HG03135 (cell line): ENCODE measurements at regions not wholly inside any gene's neighbourhood (a gene's known extent, or its start where the extent isn't known, plus 50 kb on each side); places are given as distances from the start of the nearest gene placed in this dataset.
"Not testable (repeated sequence)": the region's sequence is repeated elsewhere in the genome, so short reads cannot be mapped to it uniquely, and the experiment has no call there.

Source experiments
- ATAC-seq: cut with Tn5 transposase; IDR thresholded peaks from one replicate; pipeline ENCODE4 v1.9.1; 2021; ENCODE audit warnings: mild to moderate bottlenecking, moderate library complexity; ENCODE audit not compliant: unreplicated experiment

DNA sequence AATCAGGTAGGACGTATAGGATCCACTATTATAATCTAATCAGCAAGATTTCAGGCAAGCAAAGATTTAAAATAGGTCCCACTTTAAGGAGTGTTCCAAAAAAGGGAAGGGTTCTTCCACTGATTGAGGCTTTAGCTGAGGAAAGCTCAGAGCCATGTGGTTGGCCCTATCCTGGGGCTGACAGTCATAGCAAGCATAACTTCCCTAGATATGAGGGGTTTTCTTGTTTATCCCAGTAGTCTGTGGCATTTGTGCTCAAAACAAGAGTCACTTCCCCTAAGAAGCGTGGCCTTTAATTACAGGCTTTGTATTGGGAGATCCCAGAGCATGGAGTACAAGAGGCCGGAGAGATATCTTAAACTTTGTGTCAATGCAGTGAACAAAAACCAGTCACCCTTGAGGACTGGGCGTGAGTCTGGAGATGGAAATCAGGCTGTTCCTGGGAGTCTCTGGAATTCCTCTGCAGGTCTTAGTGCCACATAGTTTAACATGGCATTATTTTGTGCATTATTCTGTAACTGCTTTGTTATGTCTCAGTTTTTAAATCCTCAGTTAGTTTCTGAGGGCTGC, 136.9 kb upstream of the FBXO11 start:
- ATAC-seq, result no peak

DNA sequence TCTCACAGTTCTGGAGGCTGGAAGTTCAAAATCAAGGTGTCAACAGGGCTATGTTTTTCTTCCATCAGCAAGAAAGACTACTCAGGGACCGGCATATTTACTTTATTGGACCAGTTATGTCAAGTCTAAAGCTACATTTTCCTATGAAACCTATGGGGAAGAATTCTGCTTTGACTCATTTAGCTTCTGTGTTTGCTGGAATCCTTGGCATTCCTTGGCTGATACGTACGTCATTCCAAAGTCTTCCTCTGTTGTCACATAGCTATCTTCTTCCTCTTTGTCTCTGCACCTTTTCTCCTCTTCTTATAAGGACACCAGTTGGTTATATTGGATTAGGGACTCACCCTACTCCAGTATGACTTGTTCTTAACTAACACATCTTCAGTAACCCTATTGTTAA, 137.4 kb upstream of the FBXO11 start:
- no peak for ATAC-seq

DNA sequence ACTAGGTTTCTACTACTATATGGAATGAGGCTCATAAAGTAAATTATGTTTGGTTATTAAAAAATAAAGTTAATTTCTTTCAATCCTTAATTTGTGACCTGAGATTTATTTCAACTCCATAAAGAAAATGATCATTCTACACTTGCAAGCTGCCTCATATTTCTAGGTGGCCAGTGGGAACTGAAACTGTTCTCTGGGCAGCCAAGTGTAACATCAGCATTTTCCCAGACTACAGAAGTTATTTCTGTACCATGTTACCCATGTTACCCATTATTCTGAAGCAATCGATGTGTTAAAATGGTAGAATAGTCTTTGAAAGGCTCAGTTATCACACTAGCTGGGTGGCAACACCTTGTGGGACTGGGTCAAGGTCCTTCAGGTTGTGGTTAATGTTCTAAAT, 139.3 kb upstream of the FBXO11 start:
- no peak for ATAC-seq

DNA sequence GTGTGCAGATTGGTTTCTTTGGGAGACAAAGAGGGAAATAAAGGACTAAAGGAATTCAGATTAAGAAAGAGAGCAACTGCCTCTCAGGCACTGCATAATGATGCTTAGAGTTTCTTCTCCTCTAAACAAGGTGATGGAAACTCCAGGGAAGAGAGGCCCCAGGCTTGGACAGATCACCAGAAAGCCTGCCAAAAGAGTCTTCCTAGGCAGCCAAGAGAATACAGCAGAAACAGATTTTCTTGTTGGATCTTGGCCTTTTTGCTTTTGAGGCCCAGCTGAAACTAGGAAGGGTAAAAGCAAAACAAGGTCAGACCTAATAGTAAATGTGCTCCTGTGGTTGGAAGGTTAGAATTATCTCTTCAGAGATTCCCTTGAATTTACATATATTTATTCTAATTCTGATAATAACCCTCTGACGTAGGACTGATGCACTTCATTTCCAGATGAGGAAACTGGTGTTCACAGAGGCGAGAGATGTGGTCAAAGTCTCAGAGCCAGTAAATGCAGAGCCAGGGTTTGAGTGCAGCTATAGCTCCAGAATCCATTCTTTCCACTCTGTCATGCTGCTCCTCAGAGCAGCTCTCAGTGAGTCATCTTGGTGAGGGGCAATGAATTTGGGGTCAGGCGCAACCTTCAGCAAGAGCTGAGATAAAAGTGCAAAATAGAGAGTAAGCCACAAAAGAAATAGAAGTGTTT, 142.3 kb upstream of the FBXO11 start:
- ATAC-seq, result no peak

DNA sequence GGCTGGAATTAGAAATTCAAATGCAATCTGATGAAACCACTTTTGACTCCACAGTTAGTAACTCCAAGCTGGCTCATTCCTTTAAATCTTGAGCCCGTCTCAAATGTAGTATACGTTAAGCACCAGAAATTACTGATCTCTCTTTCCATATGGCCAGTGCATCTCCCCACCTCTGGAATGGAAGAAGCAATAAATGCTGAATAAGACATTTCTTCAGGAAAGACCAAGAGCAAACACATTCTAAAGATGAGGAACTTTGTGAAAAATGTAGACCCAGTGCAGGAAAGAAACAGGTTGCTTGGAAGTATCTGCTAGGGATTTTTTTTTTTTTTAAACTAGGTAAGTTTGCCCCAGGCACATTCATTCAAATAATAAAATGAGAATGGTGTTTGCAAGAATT, 143.1 kb upstream of the FBXO11 start:
- no peak for ATAC-seq

DNA sequence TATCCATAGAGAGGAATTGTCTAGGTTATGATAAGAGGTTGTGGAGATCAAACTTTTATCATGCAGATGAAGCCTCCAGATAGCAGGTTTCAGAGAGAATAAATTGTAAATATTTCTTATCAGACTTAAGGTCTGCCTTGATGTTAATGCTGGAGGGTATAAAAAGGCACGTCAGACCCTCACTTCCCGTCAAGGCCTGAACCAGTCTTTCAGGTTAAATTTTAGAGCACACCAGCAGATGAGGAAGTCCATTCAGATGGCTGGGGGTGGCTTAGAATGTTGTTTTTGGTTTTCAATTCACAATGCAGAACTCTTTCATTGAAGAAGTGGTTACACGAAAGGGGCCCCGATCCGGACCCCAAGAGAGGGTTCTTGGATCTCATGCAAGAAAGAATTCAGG, 144.4 kb upstream of the FBXO11 start:
- ATAC-seq, result no peak

DNA sequence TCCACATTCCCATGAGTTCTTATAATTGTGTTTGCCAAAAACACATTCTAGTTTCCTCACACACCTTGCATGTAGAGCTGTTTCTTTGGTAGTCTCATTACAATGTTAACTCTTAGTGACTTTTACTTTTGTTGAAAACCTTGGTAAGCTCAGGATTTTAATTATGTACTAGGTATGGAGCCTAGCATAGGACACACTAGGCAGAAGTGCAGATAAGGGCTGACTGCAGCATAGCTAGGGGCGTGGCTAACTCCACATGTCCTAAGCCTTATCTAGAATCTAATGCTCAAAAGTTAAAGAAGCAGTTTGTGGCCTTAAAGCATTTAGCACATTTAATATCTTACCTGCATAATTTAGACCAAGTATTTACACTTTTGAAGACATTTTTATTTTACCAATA, 153.7 kb upstream of the FBXO11 start:
- ATAC-seq, result no peak

DNA sequence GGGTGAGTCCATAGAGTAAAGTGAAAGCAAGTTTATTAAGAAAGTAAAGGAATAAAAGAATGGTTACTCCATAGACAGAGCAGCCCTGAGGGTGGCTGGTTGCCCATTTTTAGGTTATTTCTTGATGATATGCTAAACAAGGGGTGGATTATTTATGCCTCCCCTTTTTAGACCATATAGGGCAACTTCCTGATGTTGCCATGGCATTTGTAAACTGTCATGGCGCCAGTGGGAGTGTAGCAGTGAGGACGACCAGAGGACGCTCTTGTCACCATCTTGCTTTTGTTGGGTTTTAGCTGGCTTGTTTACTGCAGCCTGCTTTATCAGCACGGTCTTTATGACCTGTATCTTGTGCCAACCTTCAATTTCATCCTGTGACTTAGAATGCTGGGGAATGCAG, 155.4 kb upstream of the FBXO11 start:
- not testable (repeated sequence) for ATAC-seq

DNA sequence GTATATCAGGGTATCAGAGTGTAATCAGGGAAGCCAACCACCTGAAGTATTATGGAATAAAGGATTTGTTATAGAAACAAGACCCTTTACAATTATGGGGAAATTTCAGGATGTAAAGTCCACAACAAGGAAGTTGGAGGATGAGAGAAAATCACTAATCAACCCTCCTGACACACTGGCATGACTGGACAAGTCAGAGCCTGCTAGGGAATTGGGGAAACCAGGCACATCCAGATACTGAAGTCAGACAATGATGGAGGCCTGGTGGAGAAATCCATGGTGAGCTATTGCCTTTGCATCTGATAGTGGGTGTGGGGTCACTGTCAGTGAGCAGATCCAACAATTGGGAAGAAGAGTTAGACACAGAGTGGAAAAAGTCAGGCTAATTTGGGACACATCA, 158.8 kb upstream of the FBXO11 start:
- no peak for ATAC-seq

DNA sequence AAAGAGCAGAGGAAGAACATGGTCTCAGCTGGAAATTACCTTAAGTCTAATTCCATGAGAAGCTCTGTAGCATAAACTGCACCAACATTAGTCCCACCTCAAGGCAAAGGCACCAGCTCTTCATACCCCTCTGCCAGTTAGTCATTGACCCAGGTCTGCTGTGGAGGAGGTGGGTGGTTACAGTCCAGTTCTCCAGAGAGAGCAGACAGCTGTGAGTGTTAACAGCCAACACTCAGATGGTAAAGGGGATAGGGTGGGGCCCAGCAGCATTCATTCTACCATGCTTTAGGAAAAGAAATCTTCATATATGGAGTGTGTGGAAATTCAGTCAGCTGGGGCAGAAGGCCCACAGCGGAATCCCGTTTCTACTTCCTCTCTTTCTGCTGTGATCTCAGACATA, 159.7 kb upstream of the FBXO11 start:
- no peak for ATAC-seq

DNA sequence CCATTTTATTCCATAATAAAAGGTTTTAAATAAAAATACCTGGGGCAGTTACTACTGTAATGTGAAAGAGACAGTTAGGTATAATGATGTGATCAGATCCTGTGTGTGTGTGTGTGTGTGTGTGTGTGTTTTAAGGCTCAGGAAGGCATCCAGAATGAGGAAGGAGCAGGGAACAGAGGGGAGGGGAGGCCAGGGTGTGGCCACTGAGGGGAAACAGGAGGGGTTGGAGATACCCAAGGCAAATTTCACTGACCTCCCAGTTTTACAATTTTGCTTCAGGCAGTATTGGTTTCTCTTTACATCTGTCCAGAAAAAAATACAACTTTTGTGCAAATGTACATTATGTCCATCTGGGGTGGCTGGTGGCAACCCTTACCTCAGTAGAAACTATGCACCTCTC, 163.5 kb upstream of the FBXO11 start:
- ATAC-seq, result no peak

DNA sequence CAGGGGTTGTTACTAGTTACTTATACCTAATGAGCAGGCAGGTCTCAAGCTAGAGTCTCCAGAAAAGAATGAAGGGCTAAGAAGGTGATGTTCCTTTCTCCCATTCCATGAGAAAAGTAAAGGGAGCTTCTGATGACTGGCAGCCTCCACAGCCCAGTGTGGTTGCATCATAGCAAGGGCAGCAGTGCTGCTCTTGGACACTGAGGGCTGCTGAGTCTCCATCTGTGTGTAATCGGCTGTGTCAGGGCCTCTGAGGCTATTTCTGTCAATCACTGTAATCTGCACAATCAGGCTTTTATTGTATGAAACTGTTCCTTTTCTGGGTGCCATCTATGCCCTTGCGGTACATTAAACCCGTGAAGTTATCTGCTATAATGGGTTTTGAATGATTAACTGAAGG, 164.1 kb upstream of the FBXO11 start:
- no peak for ATAC-seq

DNA sequence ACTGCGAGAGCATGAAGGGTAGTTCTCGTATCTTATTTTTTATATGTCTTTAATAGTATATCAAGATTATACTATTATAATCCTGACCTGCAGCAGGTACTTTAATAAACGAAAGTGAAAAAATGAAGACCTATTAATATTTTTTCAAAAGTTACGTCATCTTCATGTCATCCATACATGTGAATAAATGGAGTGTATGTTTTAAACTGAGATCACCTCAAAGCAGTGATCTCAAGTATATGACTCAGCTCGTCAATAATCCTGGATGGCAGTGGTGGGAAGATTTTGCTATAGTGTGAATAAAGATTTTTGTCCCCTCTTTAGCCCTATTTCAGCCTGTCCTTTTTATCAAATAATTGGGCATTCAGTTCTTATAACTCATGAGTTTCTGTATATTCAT, 166.3 kb upstream of the FBXO11 start:
- no peak for ATAC-seq

DNA sequence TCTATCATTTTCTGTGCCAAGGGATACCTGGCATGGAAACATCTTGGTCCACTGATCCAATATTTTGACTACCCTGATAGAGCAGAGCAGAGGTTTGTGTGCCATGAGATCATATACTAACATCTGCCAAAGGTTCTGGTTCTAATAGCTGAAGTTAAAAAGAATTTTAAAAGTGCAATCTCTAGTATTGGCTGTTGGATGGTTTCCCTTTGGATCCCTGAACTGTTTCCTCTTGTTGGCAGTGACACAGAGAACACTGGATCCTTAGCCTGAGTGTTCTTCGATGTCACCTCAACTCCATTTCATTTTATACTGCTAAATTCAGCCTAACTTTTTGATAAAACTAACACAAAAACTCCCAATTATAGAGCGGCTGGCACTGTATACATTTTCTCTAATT, 169.3 kb upstream of the FBXO11 start:
- no peak for ATAC-seq

DNA sequence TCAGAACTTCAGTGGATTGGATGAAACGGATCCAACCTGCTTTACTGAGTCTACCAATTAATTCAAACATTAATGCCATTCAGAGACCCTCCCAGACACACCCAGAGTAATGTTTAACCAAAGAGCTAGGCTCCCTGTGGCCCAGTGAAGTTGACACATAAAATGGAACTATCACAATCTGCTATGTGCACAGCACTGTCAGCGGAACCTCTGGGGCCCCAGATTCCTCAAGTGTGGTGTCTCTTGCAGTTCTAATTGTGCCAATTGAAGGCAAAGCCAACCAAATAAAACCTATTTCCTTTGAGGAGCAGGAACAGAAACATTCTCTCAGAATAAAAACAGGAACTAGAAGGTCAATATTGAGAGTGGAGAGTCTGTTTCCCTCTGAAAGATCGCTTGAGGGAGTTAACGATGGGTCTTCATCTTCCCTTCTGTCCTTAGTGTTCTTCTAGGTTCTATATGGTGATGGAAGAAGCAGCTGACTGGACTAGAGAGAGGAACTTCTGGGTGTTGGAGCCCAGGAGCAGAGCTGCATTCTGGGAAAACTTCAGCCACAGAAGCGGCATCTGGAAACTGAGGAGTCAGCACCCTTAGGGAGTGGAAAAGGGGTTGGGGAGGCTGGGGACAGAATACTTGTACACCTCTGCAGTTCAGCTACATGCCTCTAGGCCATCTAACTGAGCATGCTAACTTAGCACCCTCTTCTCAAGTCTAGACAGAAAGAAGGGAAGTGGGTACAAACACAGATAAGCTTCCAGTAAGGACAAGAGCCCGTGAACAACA, 174.4 kb upstream of the FBXO11 start:
- ATAC-seq, result no peak

DNA sequence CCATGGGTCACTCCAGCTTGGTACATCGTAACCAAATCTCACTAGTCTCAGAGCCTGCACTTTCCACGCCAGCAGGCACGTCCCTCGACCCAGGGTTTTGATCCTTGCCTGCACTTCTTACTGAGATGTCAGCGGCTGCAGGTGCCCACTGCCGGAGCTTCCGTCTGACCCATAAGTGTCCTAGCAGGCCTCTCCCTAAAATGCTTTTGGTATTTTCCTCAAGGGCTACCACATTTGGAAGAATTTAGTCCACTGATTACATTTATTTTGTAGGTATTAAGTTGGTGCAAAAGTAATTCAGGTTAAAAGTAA, 175.0 kb upstream of the FBXO11 start:
- no peak for ATAC-seq

DNA sequence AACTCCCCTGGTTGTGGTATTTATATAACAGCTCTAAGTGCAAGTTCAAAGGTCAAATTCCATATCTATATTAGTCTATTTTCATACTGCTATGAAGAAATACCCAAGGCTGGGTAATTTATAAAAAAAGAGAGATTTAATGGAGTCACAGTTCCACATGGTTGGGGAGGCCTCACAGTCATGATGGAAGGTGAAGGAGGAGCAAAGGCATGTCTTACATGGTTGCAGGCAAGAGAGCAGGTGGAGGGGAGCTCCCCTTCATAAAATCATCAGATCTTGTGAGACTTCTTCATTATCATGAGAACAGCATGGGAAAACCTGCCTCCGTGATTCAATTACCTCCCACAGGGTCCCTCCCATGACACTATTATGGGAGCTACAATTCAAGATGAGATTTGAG, 179.6 kb upstream of the FBXO11 start:
- no peak for ATAC-seq

DNA sequence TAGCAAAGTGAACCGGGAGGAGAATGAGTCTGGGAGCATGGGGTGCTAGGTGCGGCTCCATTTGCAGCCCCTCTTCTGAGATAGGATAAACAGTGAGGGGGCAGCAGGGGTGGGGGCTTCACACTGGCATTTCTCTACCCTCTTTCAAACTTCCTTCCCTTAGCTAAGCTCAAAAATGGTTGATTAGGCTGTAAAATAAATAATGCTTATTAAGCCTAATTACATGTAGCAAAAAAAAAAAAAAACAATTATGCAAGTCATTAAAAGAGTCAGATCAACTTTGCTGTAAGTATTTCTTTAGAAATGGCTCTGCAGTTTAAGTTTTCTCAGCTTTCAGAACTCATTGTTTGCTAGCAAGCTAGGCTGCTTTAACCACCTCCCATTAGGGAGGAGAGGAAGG, 182.7 kb upstream of the FBXO11 start:
- ATAC-seq, result no peak

DNA sequence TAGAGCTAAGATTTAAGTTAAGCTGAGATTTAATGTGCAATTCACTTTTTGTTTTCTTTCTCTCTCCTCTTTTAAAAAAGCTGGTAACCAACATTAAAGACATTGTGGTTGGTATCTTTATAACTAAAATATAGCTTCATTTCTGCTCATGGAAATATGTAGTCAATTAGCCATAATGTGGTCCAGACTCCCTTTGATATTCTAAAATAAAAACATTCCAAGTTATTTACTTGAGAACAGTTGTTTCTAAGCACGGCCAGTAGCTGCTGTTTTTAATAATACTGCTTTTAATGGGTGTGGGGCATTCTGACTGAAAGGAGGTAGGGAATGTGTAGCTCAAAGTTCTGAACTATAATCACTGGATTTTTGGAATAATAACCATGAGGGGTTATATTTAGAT, 183.3 kb upstream of the FBXO11 start:
- ATAC-seq, result no peak

DNA sequence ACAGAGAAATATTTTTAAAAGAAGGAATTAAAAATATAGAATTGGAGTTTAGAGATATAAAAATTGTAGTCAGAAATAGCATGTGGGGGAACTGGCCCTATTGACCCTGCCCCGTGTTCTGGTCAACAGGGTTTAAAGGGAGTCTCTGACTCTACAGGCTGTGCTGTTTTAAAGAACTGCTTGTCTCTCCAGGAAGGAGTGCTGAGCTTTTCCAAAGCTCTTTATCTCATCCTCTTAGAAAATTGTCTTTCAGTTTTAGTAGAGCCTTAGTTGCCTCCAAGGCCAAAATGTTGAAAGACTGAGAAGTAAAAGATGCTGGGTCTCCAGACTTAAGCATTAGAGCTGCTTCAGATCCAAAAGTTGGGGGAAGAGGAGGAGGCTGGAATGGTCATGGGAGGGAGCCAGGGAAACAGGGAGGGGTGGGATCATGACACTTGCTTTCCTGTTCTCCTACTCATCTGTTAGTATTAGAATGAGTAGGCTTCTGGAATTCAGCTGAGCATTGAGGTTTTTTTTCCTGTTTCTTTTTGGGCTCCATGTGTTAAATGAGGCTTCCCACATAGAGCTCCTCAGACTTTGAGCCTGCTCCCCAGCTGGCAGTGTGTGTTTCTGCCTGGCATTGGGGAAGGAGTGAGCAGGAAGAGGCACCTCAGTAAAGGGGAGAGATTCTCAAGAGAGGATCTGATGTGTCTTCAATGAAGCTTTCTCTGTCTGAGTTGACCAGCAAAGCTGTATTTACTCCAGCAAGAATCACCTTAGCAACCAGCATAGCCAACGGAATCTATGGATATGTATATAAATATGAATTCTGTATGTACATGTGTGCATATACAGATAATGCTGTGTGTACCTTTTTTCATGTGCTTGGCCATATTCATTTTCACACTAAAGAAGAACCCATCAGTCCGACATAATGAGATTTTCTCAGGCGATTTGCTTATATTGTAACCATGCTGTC, 186.8 kb upstream of the FBXO11 start:
- ATAC-seq, result no peak

DNA sequence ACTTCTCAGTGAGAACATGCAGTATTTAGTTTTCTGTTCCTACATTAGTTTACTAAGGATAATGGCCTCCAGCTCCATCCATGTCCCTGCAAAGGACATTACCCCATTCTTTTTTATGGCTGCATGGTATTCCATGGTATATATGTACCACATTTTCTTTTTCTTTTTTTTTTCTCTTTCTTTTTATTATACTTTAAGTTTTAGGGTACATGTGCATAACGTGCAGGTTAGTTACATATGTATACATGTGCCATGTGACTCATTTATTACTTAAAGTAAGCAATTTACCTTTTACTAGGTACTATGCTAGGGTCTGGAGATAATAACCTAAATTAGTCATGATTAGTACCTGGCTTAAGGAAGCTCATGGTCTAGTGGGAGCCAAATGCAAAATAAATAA, 190.5 kb upstream of the FBXO11 start:
- not testable (repeated sequence) for ATAC-seq
